ENCODE measurements at regions not wholly inside any gene's neighbourhood (a gene's known extent, or its start where the extent isn't known, plus 50 kb on each side); places are given as distances from the start of the nearest gene placed in this dataset.

- TF ChIP-seq CTCF (IDR thresholded peaks at IDR 0.05) (no peak), POLR2A (IDR thresholded peaks at IDR 0.05) (no peak)
These were observed 257.7 kb upstream of the STXBP5 start for GRCh38 chr6:146946559-146946958.
